ENCODE measurements at regions not wholly inside any gene's neighbourhood (a gene's known extent, or its start where the extent isn't known, plus 50 kb on each side); places are given as distances from the start of the nearest gene placed in this dataset.
A peak's percentile ranks its signal among the peaks of the same experiment; 100 is the strongest.
"Not testable (repeated sequence)": the region's sequence is repeated elsewhere in the genome, so short reads cannot be mapped to it uniquely, and the experiment has no call there.

DNA sequence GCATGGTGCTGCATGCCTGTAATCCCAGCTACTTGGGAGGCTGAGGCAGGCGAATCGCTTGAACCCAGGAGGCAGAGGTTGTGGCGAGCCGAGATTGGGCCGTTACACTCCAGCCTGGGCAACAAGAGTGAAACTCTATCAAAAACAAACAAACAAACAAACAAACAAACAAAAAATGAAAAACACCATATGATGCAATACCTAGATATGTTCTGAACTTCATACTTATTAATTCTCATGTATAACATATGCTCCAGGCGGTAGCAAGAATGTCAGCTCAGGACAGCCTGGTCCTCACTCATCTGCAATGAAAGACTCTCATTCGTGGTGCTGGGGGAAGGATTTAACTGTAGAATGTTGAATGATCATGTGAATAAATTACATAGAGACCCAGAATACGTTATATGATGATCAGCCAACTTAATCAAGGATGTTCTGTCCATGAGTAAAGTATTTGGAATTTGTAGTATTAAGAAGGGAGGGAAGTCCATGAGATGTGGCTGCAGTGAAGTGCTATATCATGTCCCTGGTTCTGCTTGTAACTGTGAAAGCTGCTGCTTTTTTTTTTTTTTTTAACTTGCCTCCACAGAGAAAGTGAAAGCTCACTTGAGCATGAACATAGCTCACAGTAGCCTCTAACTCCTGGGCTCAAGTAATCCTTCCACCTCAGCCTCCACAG is 206.8 kb downstream of the UQCRFS1 start:
- no peak for DNase-seq

DNA sequence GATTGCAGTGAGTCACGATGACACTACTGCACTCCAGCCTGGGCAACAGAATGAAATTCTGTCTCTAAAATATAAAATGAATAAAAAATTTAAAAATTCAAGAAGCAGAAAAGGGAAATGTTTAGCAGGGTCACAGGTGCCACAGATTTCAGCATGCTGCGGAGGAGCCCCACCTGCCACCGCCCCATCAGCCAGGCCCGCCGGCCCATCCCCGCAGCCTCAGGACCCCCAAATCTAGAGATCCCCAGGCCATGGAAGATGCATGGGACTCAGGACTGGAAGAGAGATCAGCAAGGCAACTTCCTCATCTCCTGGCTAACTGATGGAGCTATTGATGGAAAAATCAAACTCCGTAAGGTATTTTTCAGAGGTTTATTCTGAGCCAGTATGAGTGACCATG is 208.2 kb downstream of the UQCRFS1 start:
- no peak for DNase-seq

DNA sequence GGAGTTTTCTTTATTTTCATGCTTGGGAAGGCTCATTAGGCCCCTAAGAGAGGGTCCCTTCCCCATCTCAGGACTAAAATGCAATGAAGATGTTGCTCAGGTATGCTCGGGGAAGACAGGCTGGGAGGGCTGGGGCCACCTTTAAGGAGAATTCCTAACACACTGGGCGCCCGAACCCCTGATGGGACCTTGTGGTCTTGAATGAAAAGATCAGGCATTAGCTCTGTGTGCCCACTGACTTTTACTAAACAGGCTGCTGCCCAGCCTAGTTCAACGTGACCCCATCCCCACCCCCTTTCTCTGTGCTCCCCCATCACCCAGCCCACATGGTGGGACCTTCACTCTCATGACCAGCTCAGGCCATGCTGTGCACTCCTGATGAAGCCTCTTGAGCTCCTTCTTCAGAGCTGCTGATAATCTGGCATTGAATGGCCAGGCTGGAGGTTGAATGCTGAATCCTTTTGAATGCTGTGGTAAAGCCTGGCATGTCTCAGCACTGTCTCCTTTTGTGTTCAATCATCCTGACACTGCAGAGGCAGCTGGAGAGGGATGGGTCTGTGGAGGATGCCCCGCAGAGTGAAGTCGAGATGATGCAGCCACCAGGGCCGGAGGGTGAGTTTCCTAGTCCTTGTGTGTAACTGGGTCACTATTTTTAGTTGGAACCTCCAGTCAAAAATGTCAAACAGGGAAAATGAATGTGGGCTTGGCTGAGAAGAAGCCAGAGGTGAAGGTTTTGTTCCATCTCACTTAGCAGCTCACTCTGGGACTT is 209.1 kb downstream of the UQCRFS1 start:
- DNase-seq, result no peak

DNA sequence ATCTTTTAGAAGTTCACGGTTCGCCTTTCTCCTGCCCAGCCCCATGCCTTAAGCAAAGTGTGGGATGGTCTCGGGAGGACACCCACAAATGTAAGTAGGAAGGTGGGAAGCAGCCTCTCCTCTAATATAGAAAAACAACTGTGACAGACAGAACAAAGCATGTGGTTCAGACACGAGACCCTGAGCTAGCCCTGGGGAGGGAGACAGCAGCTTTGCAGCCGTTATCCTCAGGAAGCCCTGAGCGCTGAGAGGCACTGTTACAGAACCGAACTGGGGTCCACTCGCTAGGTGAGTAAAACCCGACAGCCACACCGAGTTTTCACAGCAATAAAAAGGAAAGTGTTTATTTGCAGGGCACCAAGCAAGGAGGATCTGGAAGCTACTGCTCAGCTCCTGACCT is 210.6 kb downstream of the UQCRFS1 start:
- DNase-seq, result no peak

DNA sequence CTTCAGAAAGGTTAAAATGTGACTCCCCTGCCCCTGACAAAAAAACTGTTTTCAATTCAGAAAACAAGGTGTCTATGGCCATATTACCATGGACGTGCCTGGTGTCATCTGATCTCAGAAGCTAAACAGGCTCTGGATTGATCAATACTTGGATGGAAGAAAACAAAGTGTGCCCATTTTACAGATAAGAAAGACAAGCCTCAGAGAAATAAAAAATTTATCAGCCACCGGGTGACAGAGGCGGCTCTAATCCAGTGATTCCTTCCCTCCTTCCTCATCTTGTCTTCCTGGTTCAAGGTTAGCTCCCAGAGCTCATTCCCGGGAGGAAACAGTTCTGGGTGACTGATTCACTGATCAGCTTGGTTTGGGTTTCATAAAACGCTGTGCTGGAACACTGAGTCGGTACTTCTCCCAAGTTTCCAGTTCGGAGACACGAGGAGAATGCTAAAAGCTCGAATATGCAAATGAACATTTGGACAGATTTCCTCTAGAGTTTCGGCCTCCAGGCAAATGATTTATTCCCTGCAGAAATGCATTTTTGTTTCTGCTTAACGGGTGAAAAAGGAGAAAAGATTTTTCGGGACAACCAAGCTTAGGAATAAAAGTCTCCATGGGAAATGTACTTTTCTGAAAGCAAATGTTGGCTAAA is 211.2 kb downstream of the UQCRFS1 start:
- no peak for DNase-seq

DNA sequence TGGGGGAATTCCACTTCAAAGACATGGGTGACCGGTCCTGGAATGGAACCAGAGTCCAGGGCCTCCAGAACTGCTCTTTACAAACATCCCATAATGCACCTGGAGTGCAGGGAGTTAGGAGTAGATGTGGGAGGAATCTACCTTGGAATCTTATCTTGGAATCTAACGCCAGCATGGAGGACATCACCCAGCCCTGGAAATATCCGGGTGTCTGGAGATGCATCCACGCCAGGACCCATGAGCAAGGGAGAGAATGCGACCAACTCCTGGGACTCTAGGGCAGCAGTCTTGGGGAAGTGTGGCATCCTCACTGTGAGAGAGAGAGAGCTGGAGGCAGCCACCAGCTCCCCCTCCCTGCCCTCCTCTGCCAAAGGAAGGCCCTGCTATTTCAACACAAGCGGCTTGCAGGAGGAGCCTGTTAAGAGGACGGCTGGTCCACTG is 211.8 kb downstream of the UQCRFS1 start:
- DNase-seq, result no peak

DNA sequence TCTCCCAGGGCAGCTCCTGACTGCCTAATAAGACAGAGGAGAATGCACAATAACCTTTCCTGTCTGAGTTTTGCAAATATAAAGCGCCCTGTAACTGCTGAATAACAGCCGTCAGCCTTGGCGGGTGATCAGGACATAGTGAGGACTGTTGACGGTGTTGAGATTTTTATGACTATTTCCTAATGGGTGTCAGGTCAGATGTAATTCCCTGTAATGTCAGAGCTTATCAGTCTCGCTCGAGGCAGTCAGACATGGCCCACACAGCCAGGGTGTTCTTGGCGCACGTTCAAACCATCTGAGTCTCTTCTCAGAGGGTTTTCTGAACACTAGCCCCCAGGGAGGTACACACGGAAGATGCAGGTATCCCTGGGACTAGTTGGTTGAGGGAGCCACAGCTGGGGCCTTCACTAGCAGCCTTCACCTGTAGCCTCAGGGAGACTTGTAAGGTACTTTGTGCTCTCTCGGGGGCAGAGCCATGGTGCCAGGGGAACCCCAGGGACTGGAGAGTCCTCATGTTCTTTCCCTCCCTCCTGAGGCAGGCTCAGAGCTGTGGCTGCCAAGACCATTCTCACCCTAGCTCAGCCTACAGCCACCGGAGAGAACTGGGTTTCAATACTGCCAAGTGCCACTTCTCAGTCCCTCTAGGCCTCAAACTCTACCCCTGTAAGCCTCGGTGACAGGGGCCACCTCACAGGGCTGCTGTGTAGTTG is 213.1 kb downstream of the UQCRFS1 start:
- no peak for DNase-seq

DNA sequence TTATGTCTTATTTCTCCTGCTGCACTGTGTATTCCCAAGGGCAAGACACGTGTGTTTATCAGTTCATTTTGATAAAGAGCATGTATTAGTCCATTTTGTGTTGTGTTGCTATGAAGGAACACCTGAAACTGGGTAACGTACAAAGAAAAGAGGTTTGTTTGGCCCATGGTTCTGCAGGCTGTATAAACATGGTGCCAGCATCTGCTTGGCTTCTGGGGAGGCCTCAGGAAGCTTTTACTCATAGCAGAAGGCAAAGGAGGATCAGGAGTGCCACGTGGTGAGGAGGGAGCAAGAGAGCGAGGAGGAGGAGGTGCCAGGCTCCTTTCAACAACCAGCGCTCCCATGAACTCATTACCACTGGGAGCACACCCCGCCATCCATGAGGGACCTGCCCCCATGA is 214.0 kb downstream of the UQCRFS1 start:
- no peak for DNase-seq

DNA sequence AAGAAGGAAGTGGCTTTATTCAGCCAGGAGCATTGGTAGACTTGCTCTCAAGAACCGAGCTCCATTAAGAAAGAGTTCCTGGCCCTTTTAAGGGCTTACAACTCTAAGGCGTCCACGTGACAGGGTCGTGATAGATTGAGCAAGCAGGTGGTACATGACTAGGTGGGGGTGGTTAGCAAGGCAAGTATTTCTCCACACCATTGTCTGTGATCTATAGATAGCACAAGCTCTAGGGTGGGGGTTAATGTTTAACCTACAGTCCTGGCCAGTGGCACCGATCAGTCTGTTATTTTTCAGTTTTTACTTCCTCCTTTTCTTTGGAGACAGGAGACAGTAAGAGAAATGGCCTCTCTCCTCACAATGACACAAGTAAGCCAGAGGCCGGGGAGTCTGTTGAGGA is 215.1 kb downstream of the UQCRFS1 start:
- DNase-seq, result not testable (repeated sequence)

DNA sequence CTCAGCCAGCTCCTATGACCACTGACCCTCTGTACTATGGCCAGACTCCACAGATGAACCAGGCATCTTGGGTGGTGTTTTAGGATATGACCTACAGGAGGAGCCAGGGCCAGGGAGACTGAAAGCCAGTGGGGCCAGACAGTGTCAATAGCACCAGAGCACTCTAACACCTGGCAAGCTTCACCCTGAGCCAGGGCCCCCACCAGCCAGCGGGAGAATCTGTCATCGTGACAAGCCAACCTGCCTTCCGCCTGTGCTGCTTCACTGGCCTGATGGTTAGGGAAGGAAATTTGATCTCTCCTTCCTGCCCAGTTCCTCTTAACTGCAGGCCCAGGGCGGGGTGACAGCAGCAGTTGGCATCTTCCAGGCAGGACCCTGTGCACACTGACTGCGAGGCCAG is 222.4 kb downstream of the UQCRFS1 start:
- no peak for DNase-seq

DNA sequence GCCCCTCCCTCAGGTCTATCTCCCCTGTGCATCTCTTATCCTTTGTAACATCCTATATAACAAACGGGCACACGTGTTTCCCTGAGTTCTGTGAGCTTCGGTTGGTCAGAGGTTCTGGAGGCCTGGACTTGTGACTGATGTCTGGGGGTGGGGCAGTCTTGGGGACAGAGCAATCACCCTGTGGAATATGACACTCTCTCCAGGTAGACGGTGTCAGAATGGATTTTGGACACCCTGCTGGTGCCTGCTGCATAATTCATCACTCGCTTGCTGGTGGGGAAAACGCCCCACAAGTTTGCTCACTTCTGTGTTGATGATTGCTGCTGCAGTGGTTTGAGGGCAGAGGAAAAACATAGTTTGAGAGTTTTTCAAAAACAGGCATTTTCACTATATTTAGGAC is 223.2 kb downstream of the UQCRFS1 start:
- no peak for DNase-seq

DNA sequence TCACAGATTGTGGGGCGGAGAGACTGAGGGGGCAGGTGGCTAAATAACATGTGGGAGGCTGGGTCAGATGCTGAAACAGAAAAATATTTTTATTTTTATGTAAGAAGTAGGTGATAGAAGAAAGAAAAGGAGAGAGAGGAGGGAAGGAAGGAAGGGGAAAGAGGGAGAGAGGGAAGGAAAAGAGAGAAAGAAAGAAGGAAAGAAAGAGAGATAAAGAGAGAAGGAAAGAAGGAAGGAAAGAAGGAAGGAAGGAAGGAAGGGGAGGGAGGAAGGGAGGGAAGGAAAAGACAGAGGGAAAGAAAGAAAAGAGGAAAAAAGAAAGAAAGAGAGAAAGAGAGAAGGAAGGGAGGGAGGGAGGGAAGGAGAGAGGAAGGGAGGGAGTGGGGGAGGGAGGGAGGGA is 224.9 kb downstream of the UQCRFS1 start:
- no peak for DNase-seq

DNA sequence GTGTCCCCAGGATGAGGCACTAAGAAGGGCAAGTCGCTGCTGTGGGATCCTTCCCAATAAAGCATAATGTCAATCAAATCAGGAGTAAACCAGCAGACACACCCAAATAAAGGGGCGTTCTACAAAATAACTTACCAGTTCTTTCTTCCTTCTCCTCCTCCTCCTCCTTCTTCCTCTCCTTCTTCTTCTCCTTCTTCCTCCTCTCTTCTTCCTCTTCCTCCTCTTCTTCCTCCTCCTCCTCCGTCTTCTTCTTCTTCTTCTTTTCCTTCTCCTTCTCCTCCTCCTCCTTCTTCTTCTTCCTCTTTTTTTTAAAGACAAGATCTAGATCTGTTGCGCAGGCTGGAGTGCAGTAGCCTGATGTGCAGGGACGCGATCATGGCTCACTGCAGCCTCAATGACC is 225.8 kb downstream of the UQCRFS1 start:
- DNase-seq, result no peak

DNA sequence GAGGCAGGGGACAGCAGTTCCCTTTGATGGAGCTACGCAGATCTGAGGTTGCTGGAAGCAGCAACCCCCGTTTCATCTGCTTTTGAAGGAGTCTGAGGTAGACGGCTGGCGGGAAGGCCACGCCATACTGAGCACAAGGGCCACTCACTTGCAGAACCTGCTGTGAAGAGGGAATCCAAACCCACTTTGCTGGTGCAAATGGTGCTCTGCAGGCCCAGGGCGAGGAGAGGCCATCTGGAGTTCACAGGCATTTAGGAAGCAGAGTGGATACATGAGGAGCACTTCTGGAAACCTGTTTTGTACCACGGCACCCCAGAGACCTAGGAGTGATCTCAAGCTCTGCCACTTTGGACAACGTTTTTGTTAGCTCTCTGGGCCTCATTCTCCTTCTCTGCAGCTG is 227.8 kb downstream of the UQCRFS1 start:
- DNase-seq, result peak; percentile 75

DNA sequence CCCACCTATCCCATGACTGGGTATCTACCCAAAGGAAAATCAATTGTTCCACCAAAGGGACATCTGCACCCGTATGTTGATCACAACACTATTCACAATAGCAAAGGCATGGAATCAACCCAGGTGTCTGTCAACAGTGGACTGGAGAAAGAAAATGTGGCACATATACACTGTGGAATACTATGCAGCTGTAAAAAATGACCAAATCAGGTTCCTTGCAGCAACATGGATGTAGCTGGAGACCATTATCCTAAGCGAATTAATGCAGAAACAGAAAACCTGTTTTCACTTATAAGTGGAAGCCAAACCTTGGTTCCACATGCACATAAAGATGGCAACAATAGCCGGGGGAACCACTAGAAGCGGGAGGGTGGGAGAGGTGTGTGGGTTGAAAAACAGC is 228.6 kb downstream of the UQCRFS1 start:
- no peak for DNase-seq

DNA sequence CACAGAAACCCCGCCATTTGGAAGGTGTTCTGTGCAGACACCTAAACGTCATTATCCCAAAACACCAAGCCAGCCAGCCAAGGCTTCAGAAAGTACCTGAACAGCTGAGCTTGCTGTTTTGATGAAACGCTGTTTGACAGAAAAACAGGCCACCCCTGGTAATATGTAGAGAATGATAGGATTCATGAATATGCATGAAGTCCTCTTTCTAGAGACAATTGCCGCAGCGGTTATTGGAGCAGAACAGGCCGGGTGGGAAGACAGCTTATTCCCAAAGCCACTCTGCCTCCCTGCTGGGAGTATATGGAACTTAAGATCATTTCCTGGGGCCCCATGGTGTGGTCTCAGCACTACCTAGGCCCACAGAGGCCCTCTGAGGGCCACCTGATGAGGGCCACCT is 229.5 kb downstream of the UQCRFS1 start:
- no peak for DNase-seq

DNA sequence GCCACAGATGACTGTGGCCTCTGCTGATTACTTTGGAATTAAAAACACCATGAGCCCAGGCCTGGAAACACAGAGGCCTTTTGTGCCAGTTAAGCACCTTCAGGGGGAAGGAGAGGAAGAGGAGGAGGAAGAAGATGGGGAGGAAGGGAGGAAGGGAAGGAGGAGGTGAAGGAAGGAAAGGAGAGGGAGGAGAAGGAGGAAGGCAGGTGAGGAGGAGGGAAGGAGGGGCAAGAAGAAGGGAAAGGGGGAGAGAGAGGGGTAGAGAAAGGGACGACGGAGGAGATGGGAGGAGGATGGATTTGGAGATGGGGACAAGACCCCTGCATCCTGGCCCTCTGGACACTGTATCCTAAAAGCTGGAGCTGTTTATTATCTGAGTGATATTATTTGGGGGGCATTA is 231.0 kb downstream of the UQCRFS1 start:
- DNase-seq, result no peak

DNA sequence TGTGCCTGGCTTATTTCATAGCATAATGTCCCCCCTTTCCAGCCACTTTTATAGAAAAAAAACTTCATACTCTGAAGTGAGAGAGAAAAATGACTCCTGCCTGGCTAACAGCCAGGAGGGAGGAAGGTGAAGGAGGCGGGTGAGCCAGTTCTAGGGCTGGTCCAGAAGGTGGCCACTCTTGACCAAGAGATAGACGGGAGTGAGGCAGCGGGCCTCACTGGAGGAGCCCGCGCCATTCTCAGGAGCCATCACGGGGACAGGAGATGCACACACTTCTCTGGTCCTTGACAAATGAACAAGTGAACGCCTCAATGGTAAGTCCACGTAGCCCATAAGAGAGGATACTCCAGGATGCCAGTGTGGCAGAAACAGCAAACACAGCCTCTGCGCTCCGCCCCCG is 231.4 kb downstream of the UQCRFS1 start:
- no peak for DNase-seq

DNA sequence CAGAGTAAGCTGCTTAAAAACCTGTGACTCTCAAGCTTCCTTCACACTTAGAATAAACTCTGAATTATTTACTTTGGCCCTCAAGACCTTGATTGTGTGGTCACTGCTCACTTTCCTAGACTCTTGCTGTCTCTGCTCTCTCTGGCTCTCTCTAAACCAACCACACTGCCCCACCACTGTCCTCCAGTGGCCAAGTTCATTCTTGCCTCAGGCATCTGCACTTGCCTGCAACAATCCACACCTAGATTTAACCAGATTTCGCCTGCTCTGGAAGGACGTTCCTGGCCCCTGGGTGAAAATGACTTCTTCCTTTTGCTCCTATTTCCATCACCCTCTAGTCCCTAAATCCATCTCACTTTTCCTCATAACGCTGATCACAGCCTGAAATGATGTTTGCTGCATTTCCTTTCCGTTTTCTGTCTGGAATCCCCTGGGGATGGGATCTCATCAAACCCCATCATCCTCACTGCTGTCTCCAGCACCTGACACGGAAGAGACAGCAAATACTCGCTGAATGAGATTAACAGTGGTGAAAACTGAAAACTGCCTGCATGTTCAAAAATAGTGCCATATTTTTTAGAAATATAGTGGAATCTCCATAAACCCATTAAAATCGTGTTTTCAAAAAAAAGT is 232.6 kb downstream of the UQCRFS1 start:
- DNase-seq, result no peak

DNA sequence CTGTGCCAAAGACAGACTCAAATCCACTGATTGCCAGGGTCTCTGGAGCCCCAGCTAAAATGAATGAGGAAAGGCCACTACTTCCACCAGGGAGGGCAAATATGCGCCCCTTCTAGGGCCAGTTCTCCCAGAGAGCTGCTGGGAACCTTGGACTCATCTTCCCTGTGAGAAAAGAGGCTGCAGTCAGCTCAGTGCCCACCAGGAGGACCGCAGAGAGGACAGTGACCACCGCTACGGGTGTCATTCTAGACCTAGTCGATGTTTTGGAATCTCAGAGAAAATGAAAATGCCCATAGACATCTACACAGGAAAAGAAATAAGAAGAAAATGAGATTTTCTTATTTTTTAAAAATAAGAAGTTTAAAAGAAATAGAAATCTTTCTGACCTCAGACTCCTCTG is 235.1 kb downstream of the UQCRFS1 start:
- DNase-seq, result no peak

DNA sequence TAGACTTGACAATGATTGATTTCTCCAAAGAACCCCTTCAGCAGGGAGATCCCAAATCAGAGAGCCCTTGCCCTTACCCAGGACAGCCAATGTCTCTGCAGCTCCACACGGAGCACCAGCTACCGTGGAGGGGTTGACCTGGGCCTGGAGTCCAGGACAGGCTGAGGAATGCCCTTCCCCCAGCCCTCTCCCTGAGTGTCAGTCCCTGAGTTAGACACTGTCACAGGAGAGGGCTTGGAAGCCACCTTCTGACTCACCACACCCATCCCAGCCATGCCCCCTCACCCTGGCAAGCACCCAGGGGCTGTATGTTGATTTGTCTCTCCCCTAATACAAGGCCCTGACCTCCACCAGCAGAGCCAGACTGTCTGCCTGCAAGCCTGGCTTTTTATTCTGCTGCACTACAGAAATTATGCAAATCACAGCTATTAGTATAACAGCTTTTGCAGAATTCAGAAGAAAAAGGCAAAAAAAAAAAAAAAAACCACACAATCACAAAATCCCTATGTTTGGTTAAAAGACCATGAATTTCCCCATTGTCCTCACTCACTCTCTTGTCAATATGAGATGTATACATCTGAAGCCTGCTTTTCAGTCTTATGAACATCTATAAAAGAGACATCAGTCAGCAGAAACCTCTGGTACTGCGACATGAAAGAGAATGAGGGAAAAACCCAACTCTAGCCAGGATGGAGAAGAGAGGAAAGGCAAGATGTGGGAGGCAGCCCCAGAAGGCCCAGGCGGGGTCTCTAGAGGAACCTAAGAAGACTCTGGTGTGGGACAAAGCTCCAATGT is 240.7 kb downstream of the UQCRFS1 start:
- no peak for DNase-seq

DNA sequence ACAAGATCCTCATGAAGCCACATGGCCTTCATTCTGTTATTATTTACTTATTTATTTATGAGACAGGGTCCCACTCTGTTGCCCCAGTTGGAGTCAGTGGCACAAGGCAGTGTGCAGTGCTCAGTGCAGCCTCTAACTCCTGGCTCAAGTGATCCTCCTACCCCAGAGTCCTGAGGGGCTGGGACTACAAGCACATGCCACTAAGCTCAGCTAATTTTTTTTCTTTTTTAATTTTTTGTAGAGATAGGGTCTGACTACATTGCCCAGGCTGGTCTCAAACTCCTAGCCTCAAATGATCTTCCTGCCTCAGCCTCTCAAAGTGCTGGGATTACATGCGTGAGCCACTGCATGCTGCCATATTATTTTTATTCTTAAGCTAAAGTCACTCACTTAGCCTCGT is 241.4 kb downstream of the UQCRFS1 start:
- DNase-seq, result no peak

Data from DMS79 treated with DMSO at 0.1 percent for 48 hours (cell line).